Ovary (tissue), 7 donors: ENCODE measurements at regions not wholly inside any gene's neighbourhood (a gene's known extent, or its start where the extent isn't known, plus 50 kb on each side); places are given as distances from the start of the nearest gene placed in this dataset.

Source experiments
- DNase-seq, 5 donors: peaks; one replicate each; pipeline ENCODE4 v3.0.0-alpha.2; 2019 to 2020
- H3K27ac ChIP-seq, 2 donors: fragments of 200-600 bp; one replicate each; pipeline versions ENCODE4 v1.5.1 to v1.8.0; 2019 to 2022
- H3K27me3 ChIP-seq: fragments of 200-600 bp; one replicate; pipeline ENCODE4 v1.8.0; 2022
- H3K36me3 ChIP-seq: fragments of 200-600 bp; sonication (generic); one replicate; pipeline ENCODE4 v1.5.1; 2019
- H3K4me1 ChIP-seq: one replicate; pipeline ENCODE4 v1.8.1; 2013; ENCODE audit warnings: mild to moderate bottlenecking, moderate library complexity; ENCODE audit not compliant: insufficient read depth
- H3K4me3 ChIP-seq: fragments of 200-600 bp; sonication (generic); one replicate; pipeline ENCODE4 v1.5.1; 2017
- H3K9me3 ChIP-seq, 2 donors: fragments of 200-600 bp in 1 of 2; sonication (generic) in 1 of 2; one replicate each; pipeline versions ENCODE4 v1.5.1 to v1.8.1; 2013 to 2019; ENCODE audit warnings: mild to moderate bottlenecking in 1 of 2, moderate library complexity in 1 of 2
- CTCF ChIP-seq, 3 donors: fragments of 450-650 bp in 2 of 3; fragments of 200-600 bp in 1 of 3; IDR thresholded peaks; one replicate each; pipeline versions ENCODE4 v1.5.1 to v1.8.0; 2016 to 2022; ENCODE audit warnings: antibody characterized with exemption in 3 of 3, mild to moderate bottlenecking in 1 of 3
- EP300 ChIP-seq: sonication (generic); formaldehyde crosslinking; IDR thresholded peaks from one replicate; pipeline ENCODE4 v1.6.1; 2017; ENCODE audit warnings: antibody characterized with exemption
- POLR2A ChIP-seq: fragments of 450-650 bp; IDR thresholded peaks from one replicate; pipeline ENCODE4 v1.6.1; 2017; ENCODE audit warnings: antibody characterized with exemption, mild to moderate bottlenecking, moderate library complexity
- WGBS, 3 donors: extraction: QIAGEN DNeasy Blood & Tissue Kit in 1 of 3; methylation state at CpG; one replicate each; pipeline versions ENCODE4 v1.1.5 to v1.1.7; 2013 to 2017; 5-methylcytosine and 5-hydroxymethylcytosine counted together
- intact Hi-C, 4 donors: fragments of 100-400 bp; cut with DNase I; formaldehyde crosslinking; loops; one replicate each; pipeline versions ENCODE4 v1.11.0 to v1.15.1; 2022 to 2023
- donor health status: DM: no; HTN: no; CAD: no; lungs with moderate emphysema.
- donor health status: DM: no; HTN: no; CAD: no.
- donor health status: Bipolar disorder and iron deficiency.
- donor health status: DM: no; HTN: no; CAD: no.
- donor health status: DM: yes; HTN: yes; CAD: no.

DNA sequence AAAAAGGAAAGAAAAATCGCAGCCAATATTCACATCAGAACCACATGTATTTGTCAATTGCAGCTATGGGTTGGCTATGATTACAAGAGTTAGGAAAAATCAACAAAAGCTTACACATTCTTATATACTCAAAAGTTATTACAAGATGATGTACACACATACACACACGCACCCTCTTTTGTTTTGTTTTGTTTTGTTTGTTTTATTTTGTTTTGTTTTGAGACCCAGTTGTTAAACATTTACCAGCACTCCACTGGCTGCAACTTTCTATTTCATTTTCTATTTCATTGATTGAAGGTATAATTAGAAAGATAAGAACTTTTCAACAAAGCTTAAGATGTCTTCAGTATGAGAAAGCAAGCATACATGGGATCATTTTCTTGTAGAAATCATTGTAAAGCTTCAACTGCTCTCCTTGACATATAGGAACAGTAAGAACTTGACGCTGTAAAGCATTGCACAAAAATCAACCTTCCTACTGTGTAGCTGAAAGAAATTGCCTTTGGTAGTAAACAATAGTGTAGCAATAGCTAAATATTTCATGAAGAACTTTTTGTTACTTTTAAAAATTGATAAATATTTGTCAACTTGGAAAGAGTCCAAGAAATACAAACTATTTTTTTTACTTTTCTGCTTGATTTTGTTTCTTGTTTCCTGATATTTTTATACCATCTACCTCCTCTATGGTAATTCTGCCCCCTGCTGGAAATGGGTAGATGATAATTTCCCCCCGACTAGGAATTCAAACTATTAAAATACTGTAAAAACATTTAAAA lies 205.9 kb downstream of the MBL2 start:
- Histone ChIP-seq H3K4me3 (no peak overlapping the region), H3K9me3 (no peaks in the 10 kb centered on the region), H3K36me3 (no peaks in the 10 kb centered on the region), H3K4me1 (no peaks in the 10 kb centered on the region), H3K27me3 (no peaks in the 10 kb centered on the region), H3K27ac (no peak overlapping the region)
- 11 to 30% (median 12%) methylated on average over 4 of the region's 4 CpGs for WGBS, 3 donors
- intact Hi-C loops: no loop called here
- TF ChIP-seq EP300 (no peak), POLR2A (no peak), CTCF (IDR thresholded peaks at IDR 0.05) (no peak)
- DNase-seq: no peak

DNA sequence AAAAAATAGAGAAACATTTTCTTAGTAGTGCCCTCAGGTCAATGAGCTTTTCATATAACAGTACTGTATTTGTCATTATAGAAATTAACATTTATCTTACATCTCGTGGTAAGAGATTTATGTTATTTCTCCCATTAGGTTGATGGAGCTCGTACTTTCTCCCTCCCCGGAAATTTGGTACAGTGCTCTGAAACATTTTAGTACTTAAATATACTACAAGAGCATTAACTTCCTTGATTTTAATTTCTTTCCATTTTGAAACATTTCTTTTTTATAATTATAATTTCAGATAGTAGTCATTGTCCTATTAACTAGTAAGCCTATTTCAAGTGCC lies 205.4 kb downstream of the MBL2 start:
- intact Hi-C loops: no loop called here
- WGBS, 3 donors: 38 to 55% (median 45%) methylated on average over 3 of the region's 3 CpGs
- TF ChIP-seq EP300: no peak
- TF ChIP-seq POLR2A: no peak
- no peak for TF ChIP-seq CTCF (IDR thresholded peaks at IDR 0.05)

GRCh38 chr10:52568309-52568708 lies 204.3 kb downstream of the MBL2 start:
- no peaks in the 10 kb centered on the region for H3K27me3 ChIP-seq
- intact Hi-C loops: no loop called here
- H3K4me1 ChIP-seq: no peaks in the 10 kb centered on the region
- H3K36me3 ChIP-seq: no peaks in the 10 kb centered on the region
- H3K27ac ChIP-seq: no peak overlapping the region
- no peaks in the 10 kb centered on the region for H3K9me3 ChIP-seq
- no peak for DNase-seq
- TF ChIP-seq EP300: no peak
- TF ChIP-seq CTCF (IDR thresholded peaks at IDR 0.05): no peak
- TF ChIP-seq POLR2A: no peak
- WGBS, 3 donors: 86 to 90% (median 86%) methylated on average over 2 of the region's 2 CpGs
- no peak overlapping the region for H3K4me3 ChIP-seq

More for the DNA sequence above, 205.4 kb downstream of the MBL2 start:
- no peak overlapping the region for H3K27ac ChIP-seq
- H3K36me3 ChIP-seq: no peaks in the 10 kb centered on the region
- H3K4me3 ChIP-seq: no peak overlapping the region
- H3K9me3 ChIP-seq: no peaks in the 10 kb centered on the region
- H3K4me1 ChIP-seq: no peaks in the 10 kb centered on the region
- H3K27me3 ChIP-seq: no peaks in the 10 kb centered on the region
- no peak for DNase-seq

GRCh38 chr10:52570490-52570889 lies 202.1 kb downstream of the MBL2 start:
- Histone ChIP-seq H3K27me3 (no peaks in the 10 kb centered on the region), H3K4me1 (no peaks in the 10 kb centered on the region), H3K4me3 (no peak overlapping the region), H3K9me3 (no peaks in the 10 kb centered on the region), H3K27ac (no peak overlapping the region), H3K36me3 (no peaks in the 10 kb centered on the region)
- intact Hi-C loops: no loop called here
- TF ChIP-seq CTCF (IDR thresholded peaks at IDR 0.05): no peak
- no peak for TF ChIP-seq EP300
- no peak for TF ChIP-seq POLR2A
- no peak for DNase-seq
- 66 to 80% (median 70%) methylated on average over 1 of the region's 1 CpG for WGBS, 3 donors
